HCT116 (cell line): ENCODE measurements at regions not wholly inside any gene's neighbourhood (a gene's known extent, or its start where the extent isn't known, plus 50 kb on each side); places are given as distances from the start of the nearest gene placed in this dataset.

ENCODE experiments used
- ATAC-seq: fragments of 200-7000 bp; cut with Tn5 transposase; 2 replicates; pipeline ENCODE4 v1.9.1; 2020; ENCODE audit warnings: mild to moderate bottlenecking, moderate library complexity
- BruUV-seq: library from RNA; stranded (reverse); fragments of 400-500 nt; replicated peaks from 2 replicates; lab custom pipeline; 2021; lab: Mats Ljungman, UMichigan
- CTCF ChIA-PET: fragments of 300-600 bp; sonication (Branson Sonifier 250); formaldehyde crosslinking; loops from one replicate; lab custom pipeline; 2021; ENCODE audit warnings: antibody characterized with exemption; lab: Charles Lee
- POLR2A ChIA-PET: fragments of 300-600, 350-600 bp; sonication (Branson Sonifier 250); formaldehyde crosslinking; loops from one replicate; lab custom pipeline; 2021; ENCODE audit warnings: antibody characterized with exemption; lab: Charles Lee
- RAD21 ChIA-PET, 2 experiments: fragments of 300-600 bp; sonication (Branson Sonifier 250); formaldehyde crosslinking; loops; one replicate each; lab custom pipeline; 2023; ENCODE audit warnings: low total read pairs in 2 of 2; ENCODE audit not compliant: uncharacterized antibody in 2 of 2, unreplicated experiment in 2 of 2, low non-redundant PET in 1 of 2; lab: Charles Lee
- DNase-seq: peaks from one replicate; pipeline ENCODE4 v3.0.0-alpha.2; 2010; ENCODE audit warnings: low read depth, low spot score
- H2AFZ ChIP-seq: fragments of 200-600 bp; shearing (Covaris generic), sonication (generic); 2 replicates; pipeline ENCODE4 v1.6.1; 2017; ENCODE audit warnings: low read depth, mixed run types, mixed read lengths, antibody characterized with exemption, low read length; ENCODE audit not compliant: poor library complexity, severe bottlenecking
- H3K27ac ChIP-seq: 2 replicates; pipeline ENCODE4 v1.5.1; 2012; ENCODE audit warnings: low read depth, low read length
- H3K27me3 ChIP-seq: fragments of 200-600 bp; sonication (generic); 2 replicates; pipeline ENCODE4 v1.6.1; 2016; ENCODE audit warnings: mixed run types, low read length, mixed read lengths; ENCODE audit not compliant: insufficient read depth
- H3K36me3 ChIP-seq, 2 experiments: fragments of 200-500 bp in 1 of 2; fragments of 200-600 bp in 1 of 2; sonication (Bioruptor generic) in 1 of 2; sonication (generic) in 1 of 2; 2 replicates each; pipeline versions ENCODE4 v1.5.1 to v1.6.1; 2014 to 2016; ENCODE audit warnings: low read length in 2 of 2, inconsistent platforms in 1 of 2, mixed read lengths in 1 of 2, mixed run types in 1 of 2; ENCODE audit not compliant: insufficient read depth in 2 of 2, control insufficient read depth in 1 of 2
- H3K4me1 ChIP-seq, 2 experiments: fragments of 200-600 bp in 1 of 2; sonication (generic) in 1 of 2; 2 replicates each; pipeline versions ENCODE4 v1.5.1 to v1.6.1; 2012 to 2017; ENCODE audit warnings: low read length in 2 of 2, inconsistent platforms in 1 of 2, mild to moderate bottlenecking in 1 of 2, mixed read lengths in 1 of 2, mixed run types in 1 of 2, moderate library complexity in 1 of 2; ENCODE audit not compliant: insufficient read depth in 2 of 2, control insufficient read depth in 1 of 2
- H3K4me2 ChIP-seq: fragments of 200-600 bp; sonication (generic); 2 replicates; pipeline ENCODE4 v1.6.1; 2017; ENCODE audit warnings: mixed run types, low read length, mixed read lengths
- H3K4me3 ChIP-seq, 2 experiments: fragments of 200-600 bp in 1 of 2; sonication (generic) in 1 of 2; replicated peaks in 1 of 2; 2 replicates each; pipeline ENCODE4 v1.5.1; 2011 to 2016; ENCODE audit warnings: low read length in 2 of 2, control low read depth in 1 of 2, low read depth in 1 of 2, mild to moderate bottlenecking in 1 of 2, mixed read lengths in 1 of 2, mixed run types in 1 of 2
- H3K79me2 ChIP-seq: fragments of 200-600 bp; sonication (generic); 2 replicates; pipeline ENCODE4 v1.6.1; 2017; ENCODE audit warnings: mild to moderate bottlenecking, mixed run types, low read length, moderate library complexity, mixed read lengths; ENCODE audit not compliant: insufficient read depth
- H3K9ac ChIP-seq: fragments of 200-600 bp; sonication (generic); 2 replicates; pipeline ENCODE4 v1.6.1; 2016; ENCODE audit warnings: low read length, mixed read lengths
- H3K9me2 ChIP-seq: fragments of 200-600 bp; sonication (generic), shearing (Covaris generic); 2 replicates; pipeline ENCODE4 v1.6.1; 2017; ENCODE audit warnings: mixed run types, mild to moderate bottlenecking, moderate library complexity; ENCODE audit not compliant: insufficient read depth
- H3K9me3 ChIP-seq, 2 experiments: fragments of 200-500 bp in 1 of 2; fragments of 200-600 bp in 1 of 2; sonication (Bioruptor generic) in 1 of 2; sonication (generic) in 1 of 2; 2 replicates each; pipeline ENCODE4 v1.6.1; 2014 to 2017; ENCODE audit warnings: low read length in 2 of 2, mixed read lengths in 2 of 2, inconsistent platforms in 1 of 2, low read depth in 1 of 2, mild to moderate bottlenecking in 1 of 2, mixed run types in 1 of 2, moderate library complexity in 1 of 2; ENCODE audit not compliant: control insufficient read depth in 1 of 2, insufficient read depth in 1 of 2
- H4K20me1 ChIP-seq: fragments of 200-600 bp; sonication (generic), shearing (Covaris generic); 2 replicates; pipeline ENCODE4 v1.6.1; 2017; ENCODE audit warnings: mixed run types, mild to moderate bottlenecking, moderate library complexity; ENCODE audit not compliant: insufficient read depth
- CBX3 ChIP-seq: IDR thresholded peaks from 2 replicates; pipeline ENCODE4 v1.6.1; 2012; ENCODE audit warnings: low read depth
- CEBPB ChIP-seq: IDR thresholded peaks from 2 replicates; pipeline ENCODE4 v1.6.1; 2012; ENCODE audit warnings: low read depth
- CTCF ChIP-seq, 3 experiments: fragments of 200-600 bp in 1 of 3; sonication (generic) in 1 of 3; IDR thresholded peaks in 2 of 3; conservative IDR thresholded peaks in 1 of 3; 2 replicates each; pipeline ENCODE4 v1.5.1; 2012 to 2017; ENCODE audit warnings: low read depth in 2 of 3, low read length in 2 of 3, antibody characterized with exemption in 1 of 3, borderline replicate concordance in 1 of 3, control low read depth in 1 of 3, mild to moderate bottlenecking in 1 of 3, mixed read lengths in 1 of 3, mixed run types in 1 of 3, moderate library complexity in 1 of 3; ENCODE audit not compliant: insufficient read depth in 1 of 3
- ELF1 ChIP-seq: IDR thresholded peaks from 2 replicates; pipeline ENCODE4 v1.6.1; 2012; ENCODE audit warnings: low read depth, borderline replicate concordance
- EZH2 ChIP-seq: fragments of 200-600 bp; sonication (generic); IDR thresholded peaks from 2 replicates; pipeline ENCODE4 v1.6.1; 2017; ENCODE audit warnings: antibody characterized with exemption, mixed run types
- EZH2phosphoT487 ChIP-seq: fragments of 200-600 bp; IDR thresholded peaks from 2 replicates; pipeline ENCODE4 v1.6.1; 2018; ENCODE audit warnings: antibody characterized with exemption, borderline replicate concordance
- FOSL1 ChIP-seq: IDR thresholded peaks from 2 replicates; pipeline ENCODE4 v1.6.1; 2012; ENCODE audit warnings: low read depth
- POLR2A ChIP-seq: IDR thresholded peaks from 2 replicates; pipeline ENCODE4 v1.7.0; 2011; ENCODE audit warnings: borderline replicate concordance; ENCODE audit not compliant: insufficient read depth, insufficient read length; ENCODE audit errors: extremely low read depth
- RAD21 ChIP-seq: IDR thresholded peaks from 2 replicates; pipeline ENCODE4 v1.6.1; 2012; ENCODE audit warnings: low read depth, mild to moderate bottlenecking
- REST ChIP-seq: IDR thresholded peaks from 2 replicates; pipeline ENCODE4 v1.6.1; 2012; ENCODE audit warnings: low read depth
- SIN3A ChIP-seq: IDR thresholded peaks from 2 replicates; pipeline ENCODE4 v1.6.1; 2012; ENCODE audit warnings: low read depth
- SP1 ChIP-seq: IDR thresholded peaks from 2 replicates; pipeline ENCODE4 v1.6.1; 2012; ENCODE audit warnings: low read depth
- SRF ChIP-seq: IDR thresholded peaks from 2 replicates; pipeline ENCODE4 v1.6.1; 2012; ENCODE audit warnings: low read depth
- TCF7L2 ChIP-seq: IDR thresholded peaks from 2 replicates; pipeline ENCODE4 v1.7.0; 2011; ENCODE audit warnings: borderline replicate concordance, inconsistent platforms; ENCODE audit not compliant: insufficient read depth, insufficient read length; ENCODE audit errors: extremely low read depth
- YY1 ChIP-seq: IDR thresholded peaks from 2 replicates; pipeline ENCODE4 v1.6.1; 2011; ENCODE audit warnings: low read length, low read depth, moderate library complexity, mild to moderate bottlenecking; ENCODE audit not compliant: insufficient replicate concordance; ENCODE audit errors: extremely low read depth
- ZBTB33 ChIP-seq: IDR thresholded peaks from 2 replicates; pipeline ENCODE4 v1.6.1; 2011; ENCODE audit warnings: mild to moderate bottlenecking, low read length, moderate library complexity; ENCODE audit not compliant: insufficient replicate concordance; ENCODE audit errors: extremely low read depth
- ZFX ChIP-seq: fragments of 450-650 bp; IDR thresholded peaks from 2 replicates; pipeline ENCODE4 v1.6.1; 2017
- ZNF274 ChIP-seq: fragments of 200-500 bp; sonication (Bioruptor generic); IDR thresholded peaks from 2 replicates; pipeline ENCODE4 v1.6.1; 2014; ENCODE audit warnings: mild to moderate bottlenecking, low read depth, low read length, inconsistent platforms
- intact Hi-C: fragments of 100-400 bp; cut with micrococcal nuclease; formaldehyde crosslinking; loops from 2 replicates; pipeline ENCODE4 v1.10.0; 2022
- TF ChIP-seq, protein P1 (sequence below): IDR thresholded peaks from 2 replicates; pipeline ENCODE4 v1.6.1; 2012

- ChIA-PET POLR2A (no interaction called here), CTCF (no interaction called here), RAD21 (no interaction called here)
- Histone ChIP-seq H3K27me3 (no peaks in the 10 kb centered on the region), H3K4me1 (no peaks in the 10 kb centered on the region), H3K4me3 (no peak overlapping the region), H4K20me1 (no peaks in the 10 kb centered on the region), H3K79me2 (no peaks in the 10 kb centered on the region), H3K36me3 (no peaks in the 10 kb centered on the region), H3K9ac (no peak overlapping the region), H3K4me2 (no peak overlapping the region), H3K9me3 (peaks cover 0 to 6% of the 10 kb centered on the region in 2 experiments; a peak in 2 of 4 replicates), H3K9me2 (no peaks in the 10 kb centered on the region), H3K27ac (no peak overlapping the region), H2AFZ (no peak overlapping the region)
- no TSS peak for BruUV-seq
- intact Hi-C loops = no loop called here
- DNase-seq = no peak
- TF ChIP-seq EZH2 (no peak), EZH2phosphoT487 (no peak), FOSL1 (no peak), CBX3 (no peak), REST (no peak), YY1 (no peak), RAD21 (no peak), SRF (no peak), CEBPB (no peak), ZNF274 (no peak), ZBTB33 (no peak), ELF1 (no peak), SP1 (no peak), POLR2A (no peak), ZFX (no peak), SIN3A (no peak), CTCF (IDR thresholded peaks at IDR 0.05 in 2 of 3, conservative IDR thresholded peaks at IDR 0.05 in 1 of 3; ENCODE audit: borderline replicate concordance in 1 of 3, insufficient read depth in 1 of 3, low read depth in 2 of 3, low read length in 2 of 3) (no peak), TCF7L2 (no peak)
- TF ChIP-seq, protein P1, sequence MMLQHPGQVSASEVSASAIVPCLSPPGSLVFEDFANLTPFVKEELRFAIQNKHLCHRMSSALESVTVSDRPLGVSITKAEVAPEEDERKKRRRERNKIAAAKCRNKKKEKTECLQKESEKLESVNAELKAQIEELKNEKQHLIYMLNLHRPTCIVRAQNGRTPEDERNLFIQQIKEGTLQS = no peak
- no peak for ATAC-seq
Observed at GRCh38 chr20:12069181-12069580, 151.5 kb downstream of the BTBD3 start.
